AG10803 (cell line): ENCODE measurements at regions not wholly inside any gene's neighbourhood (a gene's known extent, or its start where the extent isn't known, plus 50 kb on each side); places are given as distances from the start of the nearest gene placed in this dataset.

Source experiments
- DNase-seq: peaks from one replicate; pipeline ENCODE4 v3.0.0; 2010; ENCODE audit warnings: low read depth
- H3K4me3 ChIP-seq: 2 replicates; pipeline ENCODE4 v1.5.1; 2011; ENCODE audit warnings: mild to moderate bottlenecking, low read length, control low read depth
- TF ChIP-seq, protein P1 (sequence below): conservative IDR thresholded peaks from 2 replicates; pipeline ENCODE4 v1.5.1; 2011; ENCODE audit warnings: mild to moderate bottlenecking, low read length, control low read depth, inconsistent platforms

DNA sequence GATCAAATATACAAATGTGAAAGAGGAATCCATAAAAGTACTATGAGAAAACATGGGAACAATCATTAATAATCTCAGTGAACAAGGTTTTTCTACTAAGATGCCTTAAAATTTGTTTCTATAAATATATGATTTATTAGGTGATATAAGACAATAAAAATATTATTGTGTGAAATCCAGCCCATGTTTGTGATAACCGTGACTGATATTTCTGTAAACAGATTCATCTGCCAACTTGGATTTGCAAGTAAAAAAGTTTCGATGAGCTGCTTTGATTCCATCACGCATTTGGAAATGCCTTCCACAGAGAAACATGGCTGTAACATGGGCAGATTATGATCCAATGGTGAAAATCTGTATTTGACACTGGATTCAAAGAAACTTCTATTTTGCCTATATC, 157.8 kb downstream of the NXPE2 start:
- TF ChIP-seq, protein P1, sequence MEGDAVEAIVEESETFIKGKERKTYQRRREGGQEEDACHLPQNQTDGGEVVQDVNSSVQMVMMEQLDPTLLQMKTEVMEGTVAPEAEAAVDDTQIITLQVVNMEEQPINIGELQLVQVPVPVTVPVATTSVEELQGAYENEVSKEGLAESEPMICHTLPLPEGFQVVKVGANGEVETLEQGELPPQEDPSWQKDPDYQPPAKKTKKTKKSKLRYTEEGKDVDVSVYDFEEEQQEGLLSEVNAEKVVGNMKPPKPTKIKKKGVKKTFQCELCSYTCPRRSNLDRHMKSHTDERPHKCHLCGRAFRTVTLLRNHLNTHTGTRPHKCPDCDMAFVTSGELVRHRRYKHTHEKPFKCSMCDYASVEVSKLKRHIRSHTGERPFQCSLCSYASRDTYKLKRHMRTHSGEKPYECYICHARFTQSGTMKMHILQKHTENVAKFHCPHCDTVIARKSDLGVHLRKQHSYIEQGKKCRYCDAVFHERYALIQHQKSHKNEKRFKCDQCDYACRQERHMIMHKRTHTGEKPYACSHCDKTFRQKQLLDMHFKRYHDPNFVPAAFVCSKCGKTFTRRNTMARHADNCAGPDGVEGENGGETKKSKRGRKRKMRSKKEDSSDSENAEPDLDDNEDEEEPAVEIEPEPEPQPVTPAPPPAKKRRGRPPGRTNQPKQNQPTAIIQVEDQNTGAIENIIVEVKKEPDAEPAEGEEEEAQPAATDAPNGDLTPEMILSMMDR: no peak
- DNase-seq: no peak

DNA sequence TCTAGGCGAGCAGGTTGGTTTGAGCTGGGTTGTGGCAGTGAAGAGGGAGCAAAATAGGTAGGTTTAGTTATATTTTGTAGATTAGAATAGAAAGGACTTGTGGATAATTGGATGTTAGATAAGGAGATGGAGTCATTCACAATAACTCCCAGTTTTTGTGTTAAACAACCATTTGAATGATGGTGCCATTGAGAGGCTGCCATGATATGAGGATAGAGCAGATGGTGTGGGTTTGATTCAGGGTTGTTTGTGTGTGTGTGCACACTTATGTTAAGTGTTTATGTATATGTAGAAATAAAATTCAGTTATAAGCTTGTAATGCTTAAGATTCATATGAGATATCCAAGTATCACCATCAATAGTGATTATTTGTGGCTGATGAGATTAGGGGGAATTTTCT, 166.6 kb downstream of the NXPE2 start:
- TF ChIP-seq, protein P1: no peak

More for the DNA sequence above, 157.8 kb downstream of the NXPE2 start:
- no peak overlapping the region for H3K4me3 ChIP-seq

GRCh38 chr11:114845766-114846415, 167.6 kb downstream of the NXPE2 start:
- TF ChIP-seq, protein P1: no peak
- no peak overlapping the region for H3K4me3 ChIP-seq
- no peak for DNase-seq

More for the DNA sequence above, 166.6 kb downstream of the NXPE2 start:
- DNase-seq: no peak
- no peak overlapping the region for H3K4me3 ChIP-seq

DNA sequence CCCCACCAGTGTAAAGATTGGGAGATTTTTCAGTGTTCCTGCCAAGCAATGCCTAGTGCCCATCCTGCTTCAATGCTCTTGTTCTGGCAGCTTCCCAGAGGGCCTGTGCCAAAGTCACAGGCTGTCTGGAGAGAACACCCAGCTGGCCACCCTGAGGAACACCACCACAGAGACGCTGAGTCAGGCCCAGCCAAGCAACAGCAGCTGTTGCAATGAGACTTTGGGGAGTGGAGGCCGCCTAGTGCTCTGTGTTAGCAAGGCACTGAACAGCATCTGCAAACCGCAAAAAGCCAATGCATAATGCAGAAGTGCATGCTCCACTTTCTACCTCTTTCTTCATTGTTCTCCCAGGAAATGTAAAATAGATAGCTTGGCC, 168.1 kb downstream of the NXPE2 start:
- TF ChIP-seq, protein P1: no peak
- no peak for DNase-seq
- H3K4me3 ChIP-seq: no peak overlapping the region

GRCh38 chr11:114847306-114847975, 169.1 kb downstream of the NXPE2 start:
- DNase-seq: no peak
- no peak overlapping the region for H3K4me3 ChIP-seq
- TF ChIP-seq, protein P1: no peak

DNA sequence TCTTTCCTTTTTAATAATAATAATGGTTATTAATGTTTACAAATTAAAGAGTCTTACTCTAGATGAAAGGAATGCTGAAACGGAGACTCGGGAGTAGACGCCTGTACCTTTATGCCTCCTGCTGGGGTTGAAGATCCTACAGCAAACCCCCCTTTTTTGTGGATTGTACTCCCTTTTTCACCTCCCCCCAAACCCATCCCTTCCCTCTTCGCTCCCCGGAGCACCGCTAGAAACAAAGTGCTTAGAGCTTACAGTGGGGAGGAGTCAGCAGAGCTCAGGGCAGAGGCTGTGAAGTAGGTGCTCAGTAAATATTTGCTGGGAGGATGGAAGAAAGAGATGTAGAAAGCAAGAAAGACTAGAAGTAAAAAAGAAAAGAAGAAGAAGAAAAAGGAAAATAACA, 169.7 kb downstream of the NXPE2 start:
- TF ChIP-seq, protein P1: no peak
- no peak for DNase-seq
- H3K4me3 ChIP-seq: no peak overlapping the region

DNA sequence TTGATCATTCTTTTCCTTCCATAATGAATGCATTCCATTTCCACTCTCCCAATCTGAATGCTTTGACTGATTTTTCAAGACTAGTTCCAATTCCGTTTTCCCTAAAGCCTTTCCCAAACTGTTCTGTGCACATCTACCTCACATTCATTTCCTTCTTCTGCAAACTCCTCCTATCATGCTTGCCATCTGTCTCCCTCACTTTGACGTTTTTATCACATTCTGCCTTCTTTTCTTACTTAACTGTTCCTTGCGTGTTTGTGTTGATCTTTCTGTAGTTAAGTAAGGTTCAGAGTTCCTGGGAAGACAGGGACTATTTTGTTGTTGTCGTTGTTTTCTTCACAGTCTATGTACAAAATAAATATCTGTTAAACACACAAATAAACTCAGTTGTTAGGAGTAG, 179.0 kb downstream of the NXPE2 start:
- DNase-seq: no peak
- TF ChIP-seq, protein P1: no peak
- H3K4me3 ChIP-seq: no peak overlapping the region
